HG03045 (cell line): ENCODE measurements at regions not wholly inside any gene's neighbourhood (a gene's known extent, or its start where the extent isn't known, plus 50 kb on each side); places are given as distances from the start of the nearest gene placed in this dataset.

ENCODE experiments used
- ATAC-seq: cut with Tn5 transposase; IDR thresholded peaks from one replicate; pipeline ENCODE4 v1.9.1; 2021; ENCODE audit warnings: mild to moderate bottlenecking, moderate library complexity; ENCODE audit not compliant: unreplicated experiment

DNA sequence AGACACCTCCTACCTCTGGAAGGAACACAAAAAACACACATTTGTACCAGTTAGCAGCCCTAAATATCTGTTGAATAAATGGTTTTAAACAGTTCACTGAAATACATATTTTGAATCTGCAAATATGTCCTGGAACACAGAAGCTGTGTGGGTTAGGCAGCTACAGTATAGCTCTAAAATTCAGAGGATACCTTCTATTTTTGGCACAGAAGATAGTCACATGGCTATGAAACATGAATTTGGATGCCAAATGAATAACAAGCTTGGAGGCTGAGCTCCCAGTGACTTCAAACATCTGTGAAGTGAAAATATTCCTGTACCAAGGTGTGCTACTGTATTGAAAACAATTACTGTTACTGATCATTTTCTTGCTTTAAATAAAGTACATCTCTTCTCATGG is 391.5 kb upstream of the ADGRL2 start:
- no peak for ATAC-seq

- no peak for ATAC-seq
These were observed 392.3 kb upstream of the ADGRL2 start for GRCh38 chr1:81408419-81408818.

DNA sequence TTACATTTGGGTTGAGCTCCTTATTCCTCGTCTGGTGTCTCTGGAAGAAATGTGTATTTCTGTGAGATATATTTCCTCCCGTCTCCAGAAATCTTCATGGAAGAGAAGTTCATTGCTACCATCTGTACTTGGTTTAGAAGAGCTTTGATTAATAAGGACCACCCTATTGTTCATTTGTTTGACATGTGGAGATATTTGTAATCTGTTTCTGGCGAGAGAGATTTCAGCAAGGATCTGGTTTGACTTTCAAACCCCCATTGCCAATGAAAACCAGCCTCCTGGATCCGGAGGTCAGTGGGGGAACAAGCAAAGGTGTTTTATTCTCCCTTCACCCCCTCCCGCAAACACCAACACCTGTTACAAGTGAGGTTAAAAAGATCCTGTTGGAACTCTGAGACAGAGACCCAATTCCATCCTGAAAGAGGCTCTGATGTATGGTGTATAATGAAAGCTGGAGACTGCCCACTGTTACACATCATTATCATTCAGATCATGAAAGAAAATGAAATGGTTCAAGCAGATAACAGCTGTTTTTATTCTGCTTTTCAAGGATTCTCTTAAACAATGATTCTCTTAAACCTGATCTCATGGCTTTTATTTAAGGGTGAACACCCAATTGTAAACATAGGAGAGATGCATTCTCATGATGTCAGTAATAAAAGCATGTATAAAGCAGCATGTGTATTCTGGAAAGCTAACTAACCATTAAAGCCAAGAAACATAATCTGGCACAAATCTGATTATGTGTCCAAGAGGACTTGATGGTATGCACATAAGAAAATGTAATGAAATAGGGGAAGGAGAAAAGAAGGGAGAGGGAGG is 393.5 kb upstream of the ADGRL2 start:
- ATAC-seq, result no peak

- ATAC-seq, result no peak
These were observed 394.3 kb upstream of the ADGRL2 start for GRCh38 chr1:81406292-81406999.

- ATAC-seq, result no peak
These were observed 402.7 kb upstream of the ADGRL2 start for GRCh38 chr1:81398041-81398440.

- ATAC-seq, result no peak
These were observed 408.1 kb upstream of the ADGRL2 start for GRCh38 chr1:81392526-81393226.

GRCh38 chr1:81391125-81391828 is 409.5 kb upstream of the ADGRL2 start:
- no peak for ATAC-seq

DNA sequence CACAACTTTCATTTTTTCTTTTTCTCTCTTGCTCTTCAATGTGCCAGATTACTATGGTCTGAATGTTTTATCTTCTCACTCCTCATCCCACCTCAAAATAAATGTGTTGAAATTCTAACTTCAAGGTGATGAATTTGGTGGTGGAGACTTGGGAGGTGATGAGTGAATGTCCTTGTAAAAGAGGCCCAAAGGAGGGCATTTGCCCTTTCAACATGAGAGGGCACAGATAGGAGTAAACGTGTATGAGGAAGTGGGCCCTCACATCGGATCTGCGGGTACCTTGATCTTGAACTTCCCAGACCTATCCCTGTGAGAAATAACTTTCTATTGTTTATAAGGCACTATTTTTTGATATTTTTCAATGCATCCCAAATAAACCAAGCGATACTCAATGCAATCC is 412.3 kb upstream of the ADGRL2 start:
- ATAC-seq, result no peak

GRCh38 chr1:81387446-81387845 is 413.3 kb upstream of the ADGRL2 start:
- no peak for ATAC-seq

DNA sequence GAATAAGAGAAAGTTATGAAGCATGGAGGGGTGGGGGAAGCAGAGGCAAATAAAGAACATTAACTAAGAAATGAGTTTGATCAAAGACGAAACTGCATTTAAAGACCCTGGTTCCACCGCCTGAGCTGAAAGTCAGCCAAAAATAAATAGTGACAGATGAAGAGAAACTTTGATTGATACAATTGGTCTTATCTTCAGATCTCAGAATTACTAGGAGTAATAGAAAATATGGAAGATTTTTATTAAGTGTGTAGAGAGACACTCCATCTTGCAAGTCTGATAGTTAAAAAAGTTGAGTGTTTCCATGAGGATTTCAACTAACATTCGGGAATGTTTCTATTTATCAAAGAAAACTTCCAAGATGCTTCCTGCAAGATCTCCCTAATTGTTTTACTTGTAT is 418.2 kb upstream of the ADGRL2 start:
- ATAC-seq, result no peak

- ATAC-seq, result no peak
These were observed 418.9 kb upstream of the ADGRL2 start for GRCh38 chr1:81381881-81382280.

DNA sequence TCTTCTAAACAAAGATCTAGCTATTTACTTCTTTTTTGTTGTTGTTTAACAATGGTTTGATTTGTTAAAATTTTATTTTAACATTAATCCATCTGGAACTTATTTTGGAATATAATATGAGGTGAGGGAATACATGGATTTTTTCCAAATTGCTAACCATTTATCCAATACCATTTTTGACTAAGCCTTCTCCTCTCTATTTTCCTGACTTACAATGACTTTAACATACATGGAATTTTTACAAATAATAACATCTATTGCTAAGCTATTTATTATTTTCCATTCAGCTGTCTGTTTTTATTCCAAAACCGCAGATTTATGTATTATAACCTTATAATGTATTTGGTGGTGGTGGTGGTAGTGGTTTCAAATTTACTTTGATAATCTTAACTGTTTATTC is 420.3 kb upstream of the ADGRL2 start:
- no peak for ATAC-seq

- ATAC-seq, result no peak
These were observed 421.3 kb upstream of the ADGRL2 start for GRCh38 chr1:81379430-81379829.

DNA sequence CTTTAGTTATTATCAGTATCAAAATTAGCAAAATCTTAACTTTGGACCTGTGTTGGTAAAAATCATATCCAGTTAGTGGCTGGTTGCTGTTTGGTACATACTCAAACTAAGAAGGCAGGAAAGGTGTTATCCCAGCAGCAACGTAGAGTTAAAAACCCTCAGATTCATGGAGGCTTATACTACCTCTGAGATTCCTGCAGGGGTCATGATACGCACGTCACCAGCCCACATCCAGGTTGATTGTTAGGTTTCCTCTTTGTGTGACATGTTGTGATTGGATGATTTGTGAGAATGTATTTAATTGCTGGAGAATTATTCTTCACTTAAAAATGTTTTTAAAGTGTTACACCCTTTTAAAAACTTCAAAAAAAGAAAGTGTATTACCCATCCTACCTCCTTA is 423.3 kb upstream of the ADGRL2 start:
- no peak for ATAC-seq

- ATAC-seq, result no peak
These were observed 424.7 kb upstream of the ADGRL2 start for GRCh38 chr1:81375884-81376548.

DNA sequence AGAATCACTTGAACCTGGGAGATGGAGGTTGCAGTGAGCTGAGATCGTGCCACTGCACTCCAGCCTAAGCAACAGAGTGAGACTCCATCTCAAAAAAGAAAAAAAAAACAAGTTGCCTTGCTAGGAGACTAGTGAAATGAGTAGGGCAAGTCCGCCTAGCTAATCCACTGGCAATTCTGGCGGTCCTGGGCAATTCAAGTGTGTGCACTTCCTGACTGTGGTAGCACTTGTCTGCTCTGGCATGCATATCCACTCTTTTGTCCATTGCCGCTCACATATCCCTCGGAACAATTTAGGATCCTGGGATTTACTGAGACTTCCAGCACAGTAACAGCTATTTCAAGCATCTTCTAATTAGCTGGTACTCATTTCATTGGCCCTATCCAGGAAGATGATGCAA is 426.3 kb upstream of the ADGRL2 start:
- no peak for ATAC-seq

DNA sequence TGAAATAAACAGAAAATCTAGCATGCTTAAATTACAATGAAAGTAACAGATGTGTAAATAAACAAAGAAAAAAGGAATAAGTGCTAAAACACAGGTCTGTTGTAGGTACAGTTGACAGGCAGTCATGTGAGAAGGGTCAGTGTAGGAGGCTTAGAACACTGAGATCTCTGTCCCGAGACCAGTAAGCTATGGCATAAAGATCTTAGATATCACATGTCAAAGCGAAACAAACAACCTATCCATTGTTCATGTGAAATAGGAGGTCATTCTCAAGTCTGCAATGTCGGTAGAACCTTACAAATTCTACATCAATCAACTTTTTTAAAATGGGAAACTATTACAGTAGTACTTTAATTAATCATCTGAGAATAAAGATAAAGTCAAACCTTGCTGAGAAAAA is 428.9 kb upstream of the ADGRL2 start:
- ATAC-seq, result no peak

- no peak for ATAC-seq
These were observed 430.9 kb upstream of the ADGRL2 start for GRCh38 chr1:81369833-81370232.

- ATAC-seq, result no peak
These were observed 434.6 kb upstream of the ADGRL2 start for GRCh38 chr1:81366173-81366572.

DNA sequence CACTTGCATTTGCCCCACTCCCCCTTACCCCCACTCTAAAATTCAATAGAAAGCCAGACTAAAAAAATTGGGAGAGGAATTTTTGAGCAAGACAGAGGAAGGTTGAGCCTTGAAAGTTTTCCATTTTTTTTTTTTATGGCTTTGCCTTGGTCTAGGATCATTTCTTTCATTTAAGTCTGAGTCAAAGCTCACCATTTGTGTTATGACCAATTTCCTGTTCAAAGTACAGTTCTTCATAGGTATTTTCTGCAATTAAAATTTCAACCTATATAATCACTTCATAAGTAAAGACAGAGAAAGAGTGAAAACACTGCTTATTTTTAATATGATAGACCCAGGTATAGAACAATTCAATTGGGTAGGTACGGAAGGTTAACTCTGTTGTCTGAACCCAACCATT is 436.6 kb upstream of the ADGRL2 start:
- no peak for ATAC-seq

GRCh38 chr1:81358151-81358550 is 442.6 kb upstream of the ADGRL2 start:
- ATAC-seq, result no peak
